ENCODE measurements at regions not wholly inside any gene's neighbourhood (a gene's known extent, or its start where the extent isn't known, plus 50 kb on each side); places are given as distances from the start of the nearest gene placed in this dataset.
"Not testable (repeated sequence)": the region's sequence is repeated elsewhere in the genome, so short reads cannot be mapped to it uniquely, and the experiment has no call there.

GRCh38 chrX:114051667-114052315, 532.1 kb upstream of the HTR2C start:
- H3K9me3 ChIP-seq = no peaks in the 10 kb centered on the region
- ATAC-seq = no peak
- no peak overlapping the region for H3K4me3 ChIP-seq

GRCh38 chrX:114050075-114050796, 533.6 kb upstream of the HTR2C start:
- ATAC-seq (no peak), DNase-seq (no peak)
- Histone ChIP-seq H3K27ac (no peak overlapping the region), H3K4me1 (no peaks in the 10 kb centered on the region), H3K36me3 (no peaks in the 10 kb centered on the region), H3K4me3 (no peak overlapping the region), H3K9me3 (no peaks in the 10 kb centered on the region), H3K27me3 (no peaks in the 10 kb centered on the region)
- TF ChIP-seq CTCF (IDR thresholded peaks at IDR 0.05) = no peak
- intact Hi-C loops (cut with DNase I) = no loop called here

More at GRCh38 chrX:114051667-114052315, 532.1 kb upstream of the HTR2C start:
- Histone ChIP-seq H3K27me3 (no peaks in the 10 kb centered on the region), H3K36me3 (no peaks in the 10 kb centered on the region), H3K4me1 (no peaks in the 10 kb centered on the region), H3K27ac (no peak overlapping the region)
- DNase-seq = no peak
- TF ChIP-seq CTCF (IDR thresholded peaks at IDR 0.05) = no peak
- intact Hi-C loops (cut with DNase I) = no loop called here

- Histone ChIP-seq H3K4me3 (no peak overlapping the region), H3K27ac (no peak overlapping the region), H3K4me1 (no peaks in the 10 kb centered on the region), H3K27me3 (no peaks in the 10 kb centered on the region), H3K36me3 (no peaks in the 10 kb centered on the region), H3K9me3 (no peaks in the 10 kb centered on the region)
- ATAC-seq = no peak
- no peak for TF ChIP-seq CTCF (IDR thresholded peaks at IDR 0.05)
- DNase-seq = no peak
- intact Hi-C loops (cut with DNase I) = no loop called here
Measured at GRCh38 chrX:114049063-114049462, 534.8 kb upstream of the HTR2C start.

GRCh38 chrX:114047558-114047957, 536.3 kb upstream of the HTR2C start:
- H3K4me3 ChIP-seq = no peak overlapping the region
- no peaks in the 10 kb centered on the region for H3K4me1 ChIP-seq
- no peaks in the 10 kb centered on the region for H3K36me3 ChIP-seq
- intact Hi-C loops (cut with DNase I) = no loop called here
- H3K9me3 ChIP-seq = no peaks in the 10 kb centered on the region
- no peaks in the 10 kb centered on the region for H3K27me3 ChIP-seq
- no peak overlapping the region for H3K27ac ChIP-seq
- no peak for ATAC-seq
- DNase-seq = no peak
- no peak for TF ChIP-seq CTCF (IDR thresholded peaks at IDR 0.05)

GRCh38 chrX:114046695-114047279, 537.1 kb upstream of the HTR2C start:
- Histone ChIP-seq H3K4me1 (no peaks in the 10 kb centered on the region), H3K36me3 (no peaks in the 10 kb centered on the region), H3K9me3 (no peaks in the 10 kb centered on the region), H3K27me3 (no peaks in the 10 kb centered on the region), H3K4me3 (no peak overlapping the region), H3K27ac (no peak overlapping the region)
- no peak for ATAC-seq
- DNase-seq = no peak
- intact Hi-C loops (cut with DNase I) = no loop called here
- TF ChIP-seq CTCF (IDR thresholded peaks at IDR 0.05) = no peak

GRCh38 chrX:114041470-114041869, 542.4 kb upstream of the HTR2C start:
- intact Hi-C loops (cut with DNase I); DNase-seq; H3K27ac ChIP-seq; H3K4me3 ChIP-seq; H3K27me3 ChIP-seq; H3K4me1 ChIP-seq; H3K9me3 ChIP-seq; ATAC-seq; H3K36me3 ChIP-seq: not testable (repeated sequence)

GRCh38 chrX:114040661-114041269, 543.1 kb upstream of the HTR2C start:
- H3K4me1 ChIP-seq; H3K27ac ChIP-seq; H3K4me3 ChIP-seq; DNase-seq; intact Hi-C loops (cut with DNase I); ATAC-seq; H3K9me3 ChIP-seq; H3K36me3 ChIP-seq; H3K27me3 ChIP-seq: not testable (repeated sequence)

- H3K27me3 ChIP-seq; intact Hi-C loops (cut with DNase I); H3K4me3 ChIP-seq; H3K27ac ChIP-seq; H3K9me3 ChIP-seq; ATAC-seq; DNase-seq; H3K36me3 ChIP-seq; H3K4me1 ChIP-seq: not testable (repeated sequence)
Measured at GRCh38 chrX:114040111-114040510, 543.8 kb upstream of the HTR2C start.

Measured in left lung (tissue), 4 donors.